GM18511 (cell line): ENCODE measurements at regions not wholly inside any gene's neighbourhood (a gene's known extent, or its start where the extent isn't known, plus 50 kb on each side); places are given as distances from the start of the nearest gene placed in this dataset.

Experiments
- ATAC-seq: cut with Tn5 transposase; IDR thresholded peaks from one replicate; pipeline ENCODE4 v1.9.1; 2021; ENCODE audit warnings: mild to moderate bottlenecking, moderate library complexity; ENCODE audit not compliant: unreplicated experiment

GRCh38 chr9:91039125-91039834, 237.7 kb downstream of the SYK start:
- ATAC-seq: no peak

- ATAC-seq: no peak
Observed at GRCh38 chr9:91039835-91040140, 238.2 kb downstream of the SYK start.

GRCh38 chr9:91040371-91041215, 239.0 kb downstream of the SYK start:
- no peak for ATAC-seq

- no peak for ATAC-seq
Observed at GRCh38 chr9:91042024-91042423, 240.4 kb downstream of the SYK start.

- ATAC-seq: no peak
Observed at GRCh38 chr9:91042541-91042940, 240.9 kb downstream of the SYK start.

DNA sequence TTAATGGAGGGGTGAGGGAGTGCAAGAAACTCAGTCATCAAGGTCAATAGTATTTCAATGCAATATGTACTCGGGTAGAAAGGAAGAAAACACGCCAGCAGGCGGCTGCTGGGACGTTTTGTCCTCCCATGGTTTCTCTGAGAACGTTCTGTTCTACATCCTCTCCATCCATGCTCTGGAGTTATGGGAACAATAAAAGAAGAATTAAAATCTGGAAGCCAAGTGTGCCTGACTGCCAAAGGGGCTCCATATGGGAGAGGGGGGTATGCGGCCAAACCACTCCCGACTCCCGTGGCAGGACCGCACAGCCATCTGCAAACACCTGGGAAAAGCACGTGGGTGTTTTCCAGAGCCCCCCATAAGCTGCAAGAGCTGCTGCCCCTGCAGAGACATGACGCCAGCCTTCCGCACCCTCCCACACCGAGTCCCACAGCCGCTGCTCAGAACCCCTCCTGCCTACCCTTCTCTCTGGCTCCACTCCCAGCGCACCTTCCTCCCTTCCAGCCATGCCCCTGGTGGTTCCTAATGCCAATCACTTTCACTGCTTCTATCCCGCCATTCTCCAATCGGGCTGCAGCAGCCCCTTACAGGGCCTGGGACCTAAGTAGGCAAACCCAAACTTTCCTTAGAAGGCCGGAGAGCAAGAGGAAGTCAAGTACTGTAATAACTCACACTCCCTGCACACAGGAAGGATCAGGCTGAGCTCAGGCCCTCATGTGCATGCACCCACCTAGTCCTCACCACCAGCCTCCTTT, 241.6 kb downstream of the SYK start:
- ATAC-seq: no peak

DNA sequence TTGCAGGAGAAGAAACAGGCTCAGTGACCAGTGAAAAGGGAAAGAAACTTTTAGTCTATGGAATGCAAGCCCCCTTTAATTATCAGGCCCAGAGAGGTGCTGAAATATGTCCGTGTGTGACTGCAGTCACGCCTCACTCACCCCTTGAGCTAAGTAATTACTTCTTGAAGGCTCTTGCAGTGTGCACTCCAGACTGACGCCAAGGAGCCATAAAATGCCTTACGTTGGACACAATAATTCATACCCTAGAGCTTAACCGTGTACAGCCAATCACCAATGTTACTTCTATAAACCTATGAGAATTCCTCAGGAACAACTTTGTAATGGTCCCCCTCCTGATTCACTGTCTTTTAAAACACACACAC, 242.2 kb downstream of the SYK start:
- no peak for ATAC-seq

DNA sequence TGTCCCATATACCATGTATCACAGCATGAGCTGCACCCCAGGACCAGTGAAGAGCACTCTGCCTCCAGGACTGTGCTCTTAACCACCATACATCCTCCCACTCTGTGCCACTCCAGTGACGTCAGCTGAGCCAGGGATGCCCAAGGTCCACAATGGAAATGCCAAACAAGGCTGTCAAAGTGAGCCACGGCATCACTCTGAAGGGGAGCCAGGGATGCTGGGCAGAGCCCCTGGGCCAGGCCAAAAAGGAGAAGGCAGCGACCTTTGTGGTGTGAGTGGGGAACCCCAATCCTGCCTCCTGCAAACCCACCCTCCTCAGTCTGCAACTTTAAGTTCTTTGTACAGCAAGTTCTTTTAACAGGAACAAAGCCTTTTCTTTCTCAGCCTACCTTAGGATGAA, 242.7 kb downstream of the SYK start:
- ATAC-seq: no peak

DNA sequence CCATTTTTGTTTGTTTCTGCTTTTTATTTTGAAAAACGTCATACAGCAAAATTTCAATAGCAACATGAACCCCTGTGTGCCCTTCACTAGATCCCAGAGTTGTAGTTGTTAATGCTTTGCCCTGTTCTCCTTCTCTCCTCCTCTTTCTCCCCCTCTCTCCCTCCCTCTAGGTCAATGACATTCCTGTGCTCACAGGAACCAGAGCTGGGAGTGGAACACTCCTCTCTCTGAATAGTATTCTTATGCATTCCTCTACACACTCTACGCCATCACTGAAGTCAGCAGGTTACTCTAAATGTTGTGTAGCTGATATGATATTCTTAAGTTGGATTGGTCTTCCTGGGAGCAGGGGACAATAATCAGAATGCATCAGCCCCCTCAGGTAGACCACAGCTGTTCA, 243.4 kb downstream of the SYK start:
- no peak for ATAC-seq

DNA sequence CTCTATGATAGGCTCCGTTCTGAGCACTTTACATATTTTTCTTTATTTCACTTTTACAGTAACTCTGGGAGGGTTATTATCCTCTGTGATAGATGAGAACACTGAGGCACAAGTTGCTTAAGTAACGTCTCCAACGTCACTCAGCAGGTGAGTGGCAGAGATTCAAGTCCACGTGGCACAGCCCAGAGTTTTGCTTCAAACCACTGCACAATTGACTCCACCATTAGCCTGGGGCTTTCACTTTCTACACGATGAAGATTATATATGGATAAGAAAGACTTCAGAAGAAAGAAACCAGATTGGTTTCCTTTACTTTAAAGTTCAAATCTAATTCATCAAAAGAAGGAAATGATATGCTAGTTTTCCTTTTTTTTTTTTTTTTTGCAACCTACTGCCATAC, 245.9 kb downstream of the SYK start:
- ATAC-seq: no peak

- ATAC-seq: no peak
Observed at GRCh38 chr9:91047993-91048607, 246.5 kb downstream of the SYK start.

GRCh38 chr9:91048749-91049148, 247.1 kb downstream of the SYK start:
- ATAC-seq: no peak

DNA sequence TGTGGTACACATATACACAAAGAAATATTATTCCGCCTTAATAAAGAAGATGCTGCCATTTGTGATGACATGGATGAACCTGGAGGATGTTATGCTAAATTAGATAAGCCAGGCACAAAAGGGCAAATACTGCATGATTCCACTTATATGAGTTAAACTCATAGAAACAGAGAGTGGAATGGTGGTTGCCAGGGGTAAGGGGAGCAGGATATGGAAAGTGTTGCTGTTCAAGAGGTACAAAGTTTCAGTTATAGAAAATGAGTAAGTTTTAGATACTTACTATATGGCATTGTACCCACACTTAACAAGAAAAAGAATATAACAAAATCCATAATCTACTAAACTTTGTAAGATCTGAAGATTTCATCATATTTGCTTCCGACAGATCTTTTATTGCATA, 252.2 kb downstream of the SYK start:
- ATAC-seq: no peak

DNA sequence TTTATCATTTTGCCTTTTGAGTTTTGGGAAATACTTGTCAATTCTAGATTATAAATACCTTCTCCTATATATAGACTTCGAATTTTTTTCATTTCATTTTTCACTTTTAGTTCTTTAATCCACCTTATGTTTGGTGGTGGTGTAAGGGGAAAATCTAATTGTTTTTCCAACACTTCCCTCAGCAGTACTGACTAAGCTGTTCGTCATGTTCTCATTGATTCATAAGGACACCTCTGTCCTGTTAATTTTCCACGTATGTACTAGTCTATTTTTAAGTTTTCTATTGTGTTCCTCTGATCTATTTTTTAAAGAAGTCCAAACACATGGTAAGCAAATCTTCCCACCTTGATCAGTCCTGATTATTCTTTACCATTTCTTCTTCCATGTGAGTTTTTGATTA, 254.2 kb downstream of the SYK start:
- ATAC-seq: no peak

- ATAC-seq: no peak
Observed at GRCh38 chr9:91056486-91056885, 254.9 kb downstream of the SYK start.

- ATAC-seq: no peak
Observed at GRCh38 chr9:91056917-91057316, 255.3 kb downstream of the SYK start.

DNA sequence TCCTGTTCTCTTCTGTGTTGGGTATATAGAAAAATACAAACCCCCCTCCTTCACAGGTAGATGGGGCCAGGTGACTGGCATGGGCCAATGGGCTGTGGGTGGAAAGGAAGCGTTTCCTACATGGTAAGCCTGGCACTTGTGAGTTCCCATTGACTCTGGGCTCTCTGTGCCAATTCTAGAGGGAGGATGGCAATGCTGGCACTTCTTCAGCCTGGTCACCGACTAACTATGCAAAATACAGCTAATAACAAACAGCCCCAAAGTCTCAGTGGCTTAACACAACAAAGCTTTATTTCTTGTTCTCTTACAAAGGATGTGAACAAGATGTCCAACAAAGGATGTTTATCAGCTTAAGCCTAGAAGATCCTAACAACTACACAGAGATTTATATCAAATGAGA, 258.1 kb downstream of the SYK start:
- ATAC-seq: no peak

- no peak for ATAC-seq
Observed at GRCh38 chr9:91060520-91061343, 259.1 kb downstream of the SYK start.

DNA sequence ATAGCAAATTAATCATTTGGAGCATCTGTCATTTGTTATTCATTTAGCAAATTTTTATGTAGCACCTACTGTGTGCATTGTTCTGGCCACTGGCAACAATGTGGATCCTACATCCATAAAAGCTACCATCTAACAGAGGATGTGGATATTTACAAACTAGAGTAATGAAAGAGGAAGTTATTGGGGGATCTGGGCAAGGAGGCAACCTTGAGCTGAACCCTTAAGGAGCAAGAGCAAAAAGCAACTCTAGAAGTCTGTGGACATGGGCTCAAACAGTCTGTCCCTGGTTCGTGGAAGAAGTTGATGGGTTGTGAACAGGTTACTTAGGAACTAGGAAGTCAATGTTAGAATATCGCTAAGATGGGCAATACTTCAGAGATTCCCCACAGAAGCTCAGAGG, 259.9 kb downstream of the SYK start:
- no peak for ATAC-seq

DNA sequence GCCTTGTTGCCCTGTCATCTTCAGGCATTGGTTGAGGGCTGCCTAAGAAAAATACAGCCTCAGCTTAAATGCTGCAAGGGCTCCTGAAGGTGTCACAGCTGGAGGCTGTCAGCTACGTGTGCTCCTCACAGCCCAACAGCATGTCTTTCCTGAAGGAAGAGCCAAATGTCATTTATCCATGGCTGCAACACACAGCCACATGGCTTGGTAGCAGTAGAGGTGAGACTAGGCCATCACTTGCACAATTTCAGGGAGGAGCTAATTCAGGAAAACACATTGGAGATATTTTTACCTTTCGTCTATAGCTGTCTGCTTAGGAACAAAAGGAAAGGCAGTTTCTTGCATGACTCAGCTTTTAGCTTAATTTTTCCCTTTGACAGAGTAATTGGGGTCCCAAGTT, 260.7 kb downstream of the SYK start:
- no peak for ATAC-seq

DNA sequence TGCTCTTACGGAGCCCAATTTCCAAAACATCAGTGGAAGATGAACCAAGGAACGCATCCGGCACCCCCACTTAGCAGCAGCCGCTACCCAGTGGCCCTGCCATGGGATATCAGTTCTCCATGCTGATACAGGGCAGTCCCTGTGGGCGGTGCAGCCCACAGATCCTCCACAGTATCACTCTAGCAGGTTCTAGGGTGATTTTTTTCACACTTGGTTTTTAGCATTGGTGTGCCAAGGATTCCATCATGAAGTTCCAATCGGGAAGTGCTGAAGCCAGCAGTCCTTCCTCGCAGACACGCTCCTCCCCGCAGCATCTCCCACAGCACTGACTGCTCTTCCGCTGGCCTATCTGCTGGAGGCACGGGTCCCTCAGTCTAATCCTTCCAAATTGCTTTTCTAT, 261.9 kb downstream of the SYK start:
- ATAC-seq: no peak
